ENCODE measurements at regions not wholly inside any gene's neighbourhood (a gene's known extent, or its start where the extent isn't known, plus 50 kb on each side); places are given as distances from the start of the nearest gene placed in this dataset.

GRCh38 chr5:61687371-61687770, 355.3 kb downstream of the ZSWIM6 start:
- peak; percentile 2 for DNase-seq (ENCODE audit: low read depth)

GRCh38 chr5:61689153-61689846, 357.2 kb downstream of the ZSWIM6 start:
- no peak for DNase-seq (ENCODE audit: low read depth)

DNA sequence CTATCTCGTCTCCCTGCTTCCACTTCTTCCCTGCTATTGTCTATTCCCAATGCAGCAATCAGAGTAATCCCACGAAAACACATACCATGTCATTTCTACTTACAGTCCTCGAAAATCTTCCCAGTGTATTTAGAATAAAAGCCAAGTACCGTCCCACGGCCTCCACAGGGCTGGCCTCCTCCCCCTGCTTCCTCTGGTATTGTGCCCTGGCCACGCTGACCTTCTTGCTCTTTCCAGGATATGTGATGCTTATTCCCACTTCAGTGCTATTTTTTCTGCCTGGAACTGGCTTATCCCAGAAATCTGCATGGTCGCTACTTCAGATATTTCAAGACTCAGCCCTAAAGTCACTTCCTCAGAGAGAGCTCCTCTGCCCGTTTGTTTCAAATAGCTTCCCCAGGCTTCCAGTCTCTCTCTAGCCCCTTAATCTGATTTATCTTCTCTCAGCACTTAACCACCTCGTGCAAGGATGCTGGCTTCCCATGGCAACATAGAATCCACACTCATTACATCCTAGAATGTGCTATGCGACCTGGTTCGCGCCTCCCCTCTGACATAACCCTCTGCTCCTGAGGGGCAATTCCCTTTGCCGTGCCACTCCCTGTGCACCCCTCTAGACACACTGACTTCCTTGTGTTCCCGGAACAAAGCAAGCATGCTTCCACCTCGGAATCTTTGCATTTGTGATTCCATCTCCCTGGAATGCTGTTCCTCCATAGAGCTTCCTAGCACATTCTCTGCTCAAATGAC, 365.9 kb downstream of the ZSWIM6 start:
- no peak for DNase-seq (ENCODE audit: low read depth)

- DNase-seq (ENCODE audit: low read depth): no peak
Measured at GRCh38 chr5:61701877-61702602, 370.0 kb downstream of the ZSWIM6 start.

DNA sequence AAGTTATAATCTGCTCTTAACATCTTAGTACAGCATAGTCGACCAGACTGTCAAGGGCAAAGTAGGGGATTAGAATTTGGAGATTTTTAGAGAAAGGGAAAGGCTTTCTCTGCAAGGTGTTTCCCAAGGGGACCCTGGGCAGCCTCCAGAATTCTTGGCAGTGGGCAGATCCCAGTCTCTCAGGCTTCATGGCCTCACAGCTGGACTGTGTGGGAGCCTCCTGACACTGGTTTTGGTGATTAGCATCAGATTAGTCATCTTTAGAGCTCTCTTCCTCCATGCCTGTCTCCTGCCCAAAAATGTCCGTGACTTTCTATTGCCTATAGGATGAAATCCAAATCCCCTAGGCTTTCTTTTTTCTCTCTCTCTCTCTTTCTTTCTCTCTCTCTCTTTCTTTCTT, 370.7 kb downstream of the ZSWIM6 start:
- DNase-seq (ENCODE audit: low read depth): no peak

- DNase-seq (ENCODE audit: low read depth): no peak
Measured at GRCh38 chr5:61704289-61704688, 372.2 kb downstream of the ZSWIM6 start.

- DNase-seq (ENCODE audit: low read depth): no peak
Measured at GRCh38 chr5:61706751-61707150, 374.7 kb downstream of the ZSWIM6 start.

GRCh38 chr5:61719124-61719523, 387.1 kb downstream of the ZSWIM6 start:
- DNase-seq (ENCODE audit: low read depth): no peak

DNA sequence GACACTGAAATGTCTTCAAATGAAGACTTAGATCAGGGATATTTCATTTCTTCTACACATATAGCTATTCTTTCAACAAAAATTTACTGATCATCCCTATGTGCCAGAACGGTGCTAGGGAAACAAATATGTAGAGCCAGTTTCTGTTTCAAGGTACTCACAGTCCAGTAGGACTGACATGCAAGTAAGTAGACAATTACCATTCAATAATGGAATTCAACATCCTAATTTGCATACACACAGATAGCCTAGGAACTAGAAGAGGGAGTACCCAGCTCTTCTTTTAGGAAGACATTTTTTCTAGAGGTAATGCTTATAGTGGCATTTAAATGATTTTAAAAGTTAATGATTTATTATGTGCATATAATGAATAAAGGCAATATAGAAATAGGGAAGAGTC, 388.8 kb downstream of the ZSWIM6 start:
- no peak for DNase-seq (ENCODE audit: low read depth)

GRCh38 chr5:61724102-61724501, 392.0 kb downstream of the ZSWIM6 start:
- no peak for DNase-seq (ENCODE audit: low read depth)

DNA sequence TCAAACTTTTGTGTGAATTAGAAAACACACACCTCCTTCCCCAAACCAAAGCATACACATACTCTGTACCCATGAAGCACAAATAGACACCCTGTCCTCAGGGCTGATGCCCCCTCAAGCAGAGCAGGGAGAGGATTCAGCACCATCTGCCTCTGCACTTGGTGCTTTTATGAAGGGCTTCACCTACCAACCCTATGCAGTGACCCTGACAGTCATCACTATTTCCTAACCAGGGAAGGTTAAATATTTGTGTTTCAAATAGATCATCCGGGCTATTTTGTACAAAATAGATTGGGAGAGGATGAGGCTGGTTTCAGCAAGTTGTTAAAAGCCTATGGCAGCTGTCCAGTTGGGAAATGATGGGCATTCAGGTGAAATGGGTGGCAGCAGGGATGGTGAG, 396.2 kb downstream of the ZSWIM6 start:
- no peak for DNase-seq (ENCODE audit: low read depth)

GRCh38 chr5:61730866-61731265, 398.8 kb downstream of the ZSWIM6 start:
- DNase-seq (ENCODE audit: low read depth): no peak

GRCh38 chr5:61731267-61731945, 399.3 kb downstream of the ZSWIM6 start:
- DNase-seq (ENCODE audit: low read depth): no peak

DNA sequence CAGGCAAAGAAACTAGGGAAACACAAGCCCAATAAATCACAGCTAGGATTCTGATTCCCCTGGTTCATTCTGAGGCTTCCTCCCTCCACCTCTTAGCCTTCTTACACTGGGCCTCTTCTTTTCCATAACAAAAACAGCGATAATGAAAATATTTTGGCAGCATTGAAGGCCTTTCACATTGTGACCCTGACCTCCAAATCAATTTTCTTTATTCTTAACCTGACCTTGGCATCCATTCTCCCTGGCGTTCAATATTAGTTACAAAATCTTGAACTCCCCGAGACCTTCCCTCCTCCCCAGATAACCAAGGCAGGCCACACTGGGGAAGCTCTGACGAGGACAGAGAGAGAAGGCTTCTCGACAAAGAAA, 399.9 kb downstream of the ZSWIM6 start:
- DNase-seq (ENCODE audit: low read depth): no peak

DNA sequence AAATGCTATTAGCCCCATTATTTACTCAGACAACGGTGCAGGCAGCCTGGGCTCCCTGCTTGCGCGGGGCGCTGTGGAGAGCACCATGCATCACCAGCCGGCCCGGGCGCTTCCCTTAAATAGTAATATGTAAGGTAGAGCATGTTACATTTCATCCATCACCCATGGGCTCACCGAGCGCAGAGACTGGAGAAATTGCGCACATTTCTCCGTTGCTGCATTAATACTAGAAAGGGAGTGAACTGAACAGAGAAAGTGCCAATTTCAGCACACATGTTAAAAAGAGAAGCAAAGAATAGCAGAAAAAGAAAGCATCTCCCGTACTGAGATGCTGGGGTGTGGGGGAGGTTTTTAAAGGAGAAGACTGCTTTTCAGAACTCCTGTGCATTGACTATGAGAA, 400.3 kb downstream of the ZSWIM6 start:
- no peak for DNase-seq (ENCODE audit: low read depth)

GRCh38 chr5:61732796-61733195, 400.7 kb downstream of the ZSWIM6 start:
- DNase-seq (ENCODE audit: low read depth): no peak

DNA sequence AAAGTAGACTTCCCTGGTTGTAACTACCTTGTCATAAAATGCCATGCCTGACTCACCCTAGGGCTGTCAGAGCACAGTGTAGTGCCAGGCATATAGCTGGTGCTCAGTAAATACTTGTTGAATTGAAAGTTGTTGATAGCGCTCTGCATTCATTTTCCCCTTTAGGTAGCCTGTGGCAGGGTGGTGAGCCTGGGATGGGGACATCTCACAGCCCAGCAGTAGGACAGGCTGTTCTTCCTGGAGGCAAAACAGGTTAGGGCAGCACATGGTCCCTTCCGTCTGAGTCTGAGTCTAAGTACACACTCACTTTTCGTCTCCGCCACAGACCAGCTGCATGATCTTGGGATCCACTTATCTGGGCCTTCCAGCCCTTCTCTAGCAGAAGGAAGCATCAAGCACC, 401.9 kb downstream of the ZSWIM6 start:
- DNase-seq (ENCODE audit: low read depth): no peak

- DNase-seq (ENCODE audit: low read depth): no peak
Measured at GRCh38 chr5:61734966-61735365, 402.9 kb downstream of the ZSWIM6 start.

- no peak for DNase-seq (ENCODE audit: low read depth)
Measured at GRCh38 chr5:61735531-61735930, 403.5 kb downstream of the ZSWIM6 start.

- no peak for DNase-seq (ENCODE audit: low read depth)
Measured at GRCh38 chr5:61735995-61736394, 403.9 kb downstream of the ZSWIM6 start.

DNA sequence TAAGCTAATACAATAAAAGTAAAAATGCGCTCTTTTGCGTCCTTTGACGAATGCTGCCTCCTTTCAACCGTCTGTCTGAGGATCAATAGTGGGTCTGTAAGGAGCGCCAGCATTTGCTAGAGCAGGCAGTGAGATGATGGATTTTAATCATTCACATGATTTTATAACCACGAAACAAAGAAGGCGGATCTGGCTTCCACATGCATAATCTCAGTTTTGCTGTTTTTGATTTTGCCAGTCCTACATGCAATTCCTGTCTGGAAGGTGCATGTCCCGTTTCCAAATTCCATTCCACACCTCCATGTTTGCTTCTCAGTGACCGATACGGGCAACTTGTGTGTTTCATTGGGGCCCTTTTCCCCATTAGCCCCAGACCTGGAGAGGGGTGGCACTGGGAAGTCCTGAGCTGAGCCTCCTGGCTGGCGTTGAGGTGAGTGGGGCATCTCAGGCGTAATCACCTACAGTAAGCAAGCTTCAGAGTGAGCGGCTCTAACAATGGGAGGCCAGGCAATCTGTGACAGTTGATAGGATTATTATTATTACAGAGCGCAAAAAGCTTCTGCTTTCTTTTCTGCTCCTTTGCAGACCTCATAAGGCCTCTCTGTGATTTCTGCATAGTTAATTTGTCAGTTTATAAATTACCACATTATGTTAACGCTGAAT, 405.4 kb downstream of the ZSWIM6 start:
- DNase-seq (ENCODE audit: low read depth): no peak

DNA sequence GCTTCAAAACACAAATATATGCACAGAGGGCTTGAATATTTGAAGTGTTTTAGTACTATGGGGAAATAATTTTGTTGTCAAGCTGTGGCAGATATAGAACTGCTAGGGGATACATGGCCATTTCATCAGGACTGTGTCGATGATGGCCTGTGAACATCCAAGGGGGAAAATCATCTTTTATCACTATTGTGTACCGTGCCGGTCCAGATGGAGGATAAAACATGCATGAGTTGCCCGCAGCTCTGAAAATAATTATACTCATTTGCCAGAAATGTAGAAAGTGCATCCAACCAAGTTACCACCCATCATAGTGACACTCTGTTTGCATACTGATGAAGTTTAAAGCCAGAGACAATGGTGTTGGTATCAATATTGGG, 405.9 kb downstream of the ZSWIM6 start:
- no peak for DNase-seq (ENCODE audit: low read depth)

Measured in non-pigmented ciliary epithelial cell (primary cell).